HCT116 (cell line): ENCODE measurements at regions not wholly inside any gene's neighbourhood (a gene's known extent, or its start where the extent isn't known, plus 50 kb on each side); places are given as distances from the start of the nearest gene placed in this dataset.

Experiments
- ATF3 ChIP-seq: IDR thresholded peaks from 2 replicates; pipeline ENCODE4 v1.6.1; 2012
- CEBPB ChIP-seq: IDR thresholded peaks from 2 replicates; pipeline ENCODE4 v1.6.1; 2012; ENCODE audit warnings: low read depth
- EGR1 ChIP-seq: IDR thresholded peaks from 2 replicates; pipeline ENCODE4 v1.6.1; 2012; ENCODE audit warnings: low read depth
- EZH2phosphoT487 ChIP-seq: fragments of 200-600 bp; IDR thresholded peaks from 2 replicates; pipeline ENCODE4 v1.6.1; 2018; ENCODE audit warnings: antibody characterized with exemption, borderline replicate concordance
- REST ChIP-seq: IDR thresholded peaks from 2 replicates; pipeline ENCODE4 v1.6.1; 2012; ENCODE audit warnings: low read depth
- SP1 ChIP-seq: IDR thresholded peaks from 2 replicates; pipeline ENCODE4 v1.6.1; 2012; ENCODE audit warnings: low read depth
- TF ChIP-seq, protein P1 (sequence below), 3 experiments: fragments of 200-600 bp in 1 of 3; sonication (generic) in 1 of 3; IDR thresholded peaks in 2 of 3; conservative IDR thresholded peaks in 1 of 3; 2 replicates each; pipeline ENCODE4 v1.5.1; 2012 to 2017; ENCODE audit warnings: low read depth in 2 of 3, low read length in 2 of 3, antibody characterized with exemption in 1 of 3, borderline replicate concordance in 1 of 3, control low read depth in 1 of 3, mild to moderate bottlenecking in 1 of 3, mixed read lengths in 1 of 3, mixed run types in 1 of 3, moderate library complexity in 1 of 3; ENCODE audit not compliant: insufficient read depth in 1 of 3

DNA sequence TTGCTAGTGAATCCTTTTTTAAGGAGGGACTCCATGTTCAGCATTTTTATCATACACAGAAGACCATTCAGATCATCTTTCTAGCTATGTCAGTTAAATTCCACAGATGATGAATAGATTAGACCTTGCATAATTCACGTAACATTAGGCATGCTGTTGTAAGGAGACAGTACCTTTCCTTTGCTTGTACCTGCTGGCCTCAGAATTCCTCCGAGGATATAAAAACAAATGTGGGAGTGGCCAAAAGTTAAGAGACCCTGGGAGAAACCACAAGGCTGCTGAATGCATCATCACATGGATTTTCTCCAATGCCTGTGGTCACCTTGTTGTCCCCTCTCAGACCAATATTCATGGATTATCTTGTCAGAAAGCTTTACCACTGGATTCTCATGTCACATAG lies 201.4 kb downstream of the MAGEB17 start:
- TF ChIP-seq ATF3 = no peak
- no peak for TF ChIP-seq EZH2phosphoT487
- TF ChIP-seq, protein P1, sequence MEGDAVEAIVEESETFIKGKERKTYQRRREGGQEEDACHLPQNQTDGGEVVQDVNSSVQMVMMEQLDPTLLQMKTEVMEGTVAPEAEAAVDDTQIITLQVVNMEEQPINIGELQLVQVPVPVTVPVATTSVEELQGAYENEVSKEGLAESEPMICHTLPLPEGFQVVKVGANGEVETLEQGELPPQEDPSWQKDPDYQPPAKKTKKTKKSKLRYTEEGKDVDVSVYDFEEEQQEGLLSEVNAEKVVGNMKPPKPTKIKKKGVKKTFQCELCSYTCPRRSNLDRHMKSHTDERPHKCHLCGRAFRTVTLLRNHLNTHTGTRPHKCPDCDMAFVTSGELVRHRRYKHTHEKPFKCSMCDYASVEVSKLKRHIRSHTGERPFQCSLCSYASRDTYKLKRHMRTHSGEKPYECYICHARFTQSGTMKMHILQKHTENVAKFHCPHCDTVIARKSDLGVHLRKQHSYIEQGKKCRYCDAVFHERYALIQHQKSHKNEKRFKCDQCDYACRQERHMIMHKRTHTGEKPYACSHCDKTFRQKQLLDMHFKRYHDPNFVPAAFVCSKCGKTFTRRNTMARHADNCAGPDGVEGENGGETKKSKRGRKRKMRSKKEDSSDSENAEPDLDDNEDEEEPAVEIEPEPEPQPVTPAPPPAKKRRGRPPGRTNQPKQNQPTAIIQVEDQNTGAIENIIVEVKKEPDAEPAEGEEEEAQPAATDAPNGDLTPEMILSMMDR (IDR thresholded peaks at IDR 0.05 in 2 of 3, conservative IDR thresholded peaks at IDR 0.05 in 1 of 3; ENCODE audit: borderline replicate concordance in 1 of 3, insufficient read depth in 1 of 3, low read depth in 2 of 3, low read length in 2 of 3) = no peak
- no peak for TF ChIP-seq CEBPB
- no peak for TF ChIP-seq SP1
- TF ChIP-seq EGR1 = no peak
- TF ChIP-seq REST = no peak
